ENCODE measurements at regions not wholly inside any gene's neighbourhood (a gene's known extent, or its start where the extent isn't known, plus 50 kb on each side); places are given as distances from the start of the nearest gene placed in this dataset.

- Histone ChIP-seq H4K20me1 (no peaks in the 10 kb centered on the region), H3K9ac (no peak overlapping the region), H3K27ac (no peak overlapping the region), H3K4me2 (no peak overlapping the region), H3K27me3 (no peaks in the 10 kb centered on the region), H3K4me3 (no peak overlapping the region), H3K9me3 (replicated peaks in 1 of 11) (peaks cover 64 to 90% (median 70%) of the 10 kb centered on the region in 11 experiments), H3K36me3 (peaks cover 0 to 5% (median 0%) of the 10 kb centered on the region in 11 experiments; a peak in 1 of 22 replicates), H3K4me1 (no peaks in the 10 kb centered on the region)
- no peak for TF ChIP-seq Cebpa-rat (IDR thresholded peaks at IDR 0.05)
Observed at GRCh38 chr12:47517122-47517521, 188.7 kb downstream of the RPAP3 start.

DNA sequence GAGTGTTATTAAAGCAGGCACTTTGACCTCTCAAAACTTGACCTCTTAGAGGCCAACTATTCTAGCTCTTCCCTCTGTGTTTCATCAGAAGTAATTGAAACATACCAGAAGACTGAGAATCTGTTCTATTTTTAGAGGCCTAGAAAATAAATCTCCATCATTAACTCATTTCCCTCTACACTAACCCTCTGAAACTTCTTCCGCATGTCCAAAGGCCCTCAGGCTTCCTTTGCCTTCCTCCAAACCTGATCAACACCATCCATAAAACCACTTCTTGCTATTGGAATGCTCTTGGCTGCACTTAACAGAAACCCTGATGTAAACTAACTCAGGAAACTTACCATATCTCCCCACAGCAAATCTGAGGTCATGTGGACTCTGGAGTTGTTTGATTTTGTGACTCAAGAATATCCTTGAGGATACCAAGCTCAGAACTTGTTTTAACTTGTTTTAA lies 196.4 kb downstream of the RPAP3 start:
- no peak overlapping the region for H3K4me3 ChIP-seq
- H4K20me1 ChIP-seq = no peaks in the 10 kb centered on the region
- H3K9me3 ChIP-seq (replicated peaks in 1 of 11) = peaks cover 16 to 29% (median 23%) of the 10 kb centered on the region in 11 experiments
- no peak overlapping the region for H3K4me2 ChIP-seq
- H3K27me3 ChIP-seq = no peaks in the 10 kb centered on the region
- no peak overlapping the region for H3K9ac ChIP-seq
- H3K27ac ChIP-seq = no peak overlapping the region
- H3K4me1 ChIP-seq = peaks cover 0 to 7% (median 0%) of the 10 kb centered on the region in 10 experiments; a peak in 2 of 20 replicates
- H3K36me3 ChIP-seq = 0 out of 22 replicates have a peak, but pooled peaks cover 0 to 5% (median 0%) of the 10 kb centered on the region in 11 experiments
- TF ChIP-seq Cebpa-rat (IDR thresholded peaks at IDR 0.05) = no peak

DNA sequence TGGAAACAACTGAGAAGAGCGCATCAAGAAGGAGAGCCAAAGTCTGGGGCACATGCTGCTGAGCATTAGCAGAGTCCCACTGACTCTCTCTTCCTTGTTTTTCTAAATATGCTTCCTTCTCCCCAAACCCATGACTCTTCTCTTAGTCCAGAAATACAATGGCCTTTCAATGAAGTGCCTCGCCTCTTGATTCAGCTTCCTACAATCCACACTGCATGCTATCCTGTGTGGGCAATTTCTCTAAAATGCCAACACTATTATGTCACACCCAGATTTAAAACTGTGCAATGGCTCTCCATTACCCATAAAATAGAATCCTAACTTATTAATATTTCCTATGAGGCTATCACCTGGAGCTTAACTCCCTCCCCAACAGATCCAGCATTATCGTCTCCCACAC lies 198.6 kb downstream of the RPAP3 start:
- peaks cover 3 to 15% (median 9%) of the 10 kb centered on the region in 11 experiments; a peak in 10 of 22 replicates for H3K9me3 ChIP-seq (replicated peaks in 1 of 11)
- H3K4me2 ChIP-seq = no peak overlapping the region
- no peak overlapping the region for H3K4me3 ChIP-seq
- H3K27ac ChIP-seq = no peak overlapping the region
- no peaks in the 10 kb centered on the region for H3K27me3 ChIP-seq
- no peak for TF ChIP-seq Cebpa-rat (IDR thresholded peaks at IDR 0.05)
- no peaks in the 10 kb centered on the region for H3K36me3 ChIP-seq
- peaks cover 0 to 7% (median 3%) of the 10 kb centered on the region in 10 experiments; a peak in 4 of 20 replicates for H3K4me1 ChIP-seq
- no peaks in the 10 kb centered on the region for H4K20me1 ChIP-seq
- no peak overlapping the region for H3K9ac ChIP-seq

- Histone ChIP-seq H4K20me1 (no peaks in the 10 kb centered on the region), H3K27me3 (no peaks in the 10 kb centered on the region), H3K4me2 (no peak overlapping the region; a peak in 1 of 22 replicates), H3K4me1 (peaks cover 0 to 7% (median 3%) of the 10 kb centered on the region in 10 experiments; a peak in 4 of 20 replicates), H3K9me3 (replicated peaks in 1 of 11) (peaks cover 0 to 7% (median 3%) of the 10 kb centered on the region in 11 experiments; a peak in 4 of 22 replicates), H3K27ac (no peak overlapping the region), H3K9ac (no peak overlapping the region), H3K36me3 (no peaks in the 10 kb centered on the region), H3K4me3 (no peak overlapping the region)
- no peak for TF ChIP-seq Cebpa-rat (IDR thresholded peaks at IDR 0.05)
Observed at GRCh38 chr12:47504775-47505446, 200.9 kb downstream of the RPAP3 start.

DNA sequence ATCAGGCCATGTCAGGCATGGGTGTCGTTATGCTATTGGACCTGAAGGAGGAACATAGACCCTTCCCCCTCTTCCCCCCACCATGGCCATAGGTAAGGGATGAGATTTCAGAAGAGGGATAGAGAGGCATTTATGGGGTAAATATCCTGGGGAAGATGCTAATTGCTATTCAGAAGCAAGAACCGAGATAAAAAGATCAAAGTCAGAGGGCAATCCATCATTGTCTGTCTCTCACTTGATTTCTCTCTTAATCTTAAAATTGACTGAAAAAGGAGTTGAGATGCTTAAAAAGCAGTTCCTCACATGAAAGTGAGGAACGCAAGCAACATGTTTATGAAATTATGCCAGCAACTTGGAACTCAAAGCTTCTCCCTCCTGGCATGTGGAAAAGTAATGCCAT lies 212.0 kb downstream of the RPAP3 start:
- Histone ChIP-seq H3K27me3 (no peaks in the 10 kb centered on the region), H3K4me1 (no peaks in the 10 kb centered on the region), H4K20me1 (no peaks in the 10 kb centered on the region), H3K27ac (no peak overlapping the region), H3K4me3 (no peak overlapping the region), H3K4me2 (no peak overlapping the region), H3K9me3 (replicated peaks in 1 of 11) (peaks cover 9 to 20% (median 11%) of the 10 kb centered on the region in 11 experiments), H3K36me3 (no peaks in the 10 kb centered on the region; a peak in 1 of 22 replicates), H3K9ac (no peak overlapping the region)
- TF ChIP-seq Cebpa-rat (IDR thresholded peaks at IDR 0.05) = no peak

DNA sequence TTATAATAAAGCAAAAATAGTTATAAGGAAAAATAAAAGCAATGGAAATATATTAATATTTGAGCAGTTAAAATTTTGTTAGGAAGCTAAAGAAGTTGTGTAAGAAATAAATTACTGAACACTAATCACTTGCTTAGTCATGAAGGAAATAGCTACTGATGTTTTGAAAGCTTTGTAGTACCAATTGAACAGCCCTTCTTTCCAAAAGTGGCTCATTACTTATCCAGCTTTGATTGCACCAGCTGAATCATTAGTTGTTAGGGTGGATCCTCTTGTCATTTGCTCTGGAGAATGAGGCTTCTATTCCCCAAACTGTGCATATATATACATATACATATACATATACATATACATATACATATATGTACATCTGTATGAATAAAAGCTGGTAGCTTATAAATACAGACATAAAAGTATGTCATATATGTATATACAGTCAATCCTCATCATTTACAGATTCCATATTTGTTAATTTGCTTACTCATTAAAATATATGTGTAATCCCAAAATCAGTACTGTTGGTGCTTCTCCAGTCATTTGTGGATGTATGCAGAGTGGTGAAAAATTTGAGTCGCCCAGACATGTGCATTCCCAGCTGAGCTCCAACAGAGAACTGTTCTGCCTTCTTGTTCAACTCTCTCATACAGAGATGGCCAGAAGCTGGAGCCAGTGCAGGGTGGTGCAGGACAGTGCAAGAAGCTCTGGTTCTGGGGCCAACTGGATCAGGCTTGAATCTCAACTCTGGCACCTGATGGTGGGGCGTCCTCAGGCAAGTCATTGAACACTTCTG lies 214.1 kb downstream of the RPAP3 start:
- no peak for TF ChIP-seq Cebpa-rat (IDR thresholded peaks at IDR 0.05)
- no peaks in the 10 kb centered on the region for H4K20me1 ChIP-seq
- H3K9me3 ChIP-seq (replicated peaks in 1 of 11) = peaks cover 12 to 25% (median 19%) of the 10 kb centered on the region in 11 experiments
- no peaks in the 10 kb centered on the region for H3K4me1 ChIP-seq
- H3K4me2 ChIP-seq = no peak overlapping the region
- H3K36me3 ChIP-seq = 0 out of 22 replicates have a peak, but pooled peaks cover 0 to 6% (median 0%) of the 10 kb centered on the region in 11 experiments
- no peak overlapping the region for H3K4me3 ChIP-seq
- no peak overlapping the region for H3K9ac ChIP-seq
- H3K27me3 ChIP-seq = no peaks in the 10 kb centered on the region
- no peak overlapping the region for H3K27ac ChIP-seq

DNA sequence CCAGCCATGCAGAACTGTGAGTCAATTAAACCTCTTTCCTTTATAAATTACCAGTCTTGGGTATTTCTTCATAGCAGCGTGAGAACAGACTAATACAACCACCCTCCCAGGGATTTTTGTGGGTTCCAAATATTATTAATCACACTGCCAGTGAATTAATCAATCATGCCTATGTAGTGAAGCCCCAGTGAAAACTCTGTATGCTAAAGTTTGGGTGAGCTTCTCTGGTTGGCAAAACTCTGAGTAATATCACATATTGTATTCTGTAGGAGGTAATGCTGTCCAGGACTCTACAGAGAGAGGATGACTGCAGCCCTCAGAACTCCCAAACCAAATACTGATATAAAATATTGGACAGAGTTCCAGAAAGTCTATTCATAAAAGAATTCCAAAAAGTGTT lies 216.9 kb downstream of the RPAP3 start:
- no peak overlapping the region for H3K4me2 ChIP-seq

DNA sequence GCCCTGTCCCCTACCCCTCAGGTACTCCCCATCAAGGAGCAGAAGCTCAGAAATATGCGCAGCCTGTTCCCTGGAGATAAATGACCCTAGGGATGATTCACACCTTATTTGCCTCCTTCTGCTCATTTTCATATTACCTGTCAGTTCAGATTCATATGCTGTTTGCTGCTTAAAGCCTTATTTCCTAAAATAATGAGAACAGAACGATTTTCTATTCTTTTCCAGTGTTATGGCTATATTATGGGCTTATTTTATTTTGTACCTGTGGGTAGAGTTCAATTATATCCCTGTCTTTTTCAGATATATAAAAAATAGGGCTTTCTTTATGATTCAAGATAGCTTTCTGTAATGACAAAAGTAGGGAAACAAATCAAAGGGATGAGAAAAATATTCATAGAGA lies 224.8 kb downstream of the RPAP3 start:
- Histone ChIP-seq H3K27ac (no peak overlapping the region), H3K9me3 (replicated peaks in 1 of 11) (peaks cover 8 to 24% (median 13%) of the 10 kb centered on the region in 11 experiments), H3K4me2 (no peak overlapping the region), H4K20me1 (no peaks in the 10 kb centered on the region), H3K36me3 (no peaks in the 10 kb centered on the region), H3K4me3 (no peak overlapping the region), H3K4me1 (no peaks in the 10 kb centered on the region), H3K9ac (no peak overlapping the region), H3K27me3 (no peaks in the 10 kb centered on the region)
- TF ChIP-seq Cebpa-rat (IDR thresholded peaks at IDR 0.05) = no peak

More for the DNA sequence above, 216.9 kb downstream of the RPAP3 start:
- no peaks in the 10 kb centered on the region for H3K4me1 ChIP-seq
- no peak overlapping the region for H3K4me3 ChIP-seq
- H3K9me3 ChIP-seq (replicated peaks in 1 of 11) = peaks cover 15 to 33% (median 26%) of the 10 kb centered on the region in 11 experiments
- no peak overlapping the region for H3K9ac ChIP-seq
- 0 out of 22 replicates have a peak, but pooled peaks cover 0 to 6% (median 0%) of the 10 kb centered on the region in 11 experiments for H3K36me3 ChIP-seq
- no peaks in the 10 kb centered on the region for H3K27me3 ChIP-seq
- no peak overlapping the region for H3K27ac ChIP-seq
- no peak for TF ChIP-seq Cebpa-rat (IDR thresholded peaks at IDR 0.05)
- H4K20me1 ChIP-seq = no peaks in the 10 kb centered on the region

DNA sequence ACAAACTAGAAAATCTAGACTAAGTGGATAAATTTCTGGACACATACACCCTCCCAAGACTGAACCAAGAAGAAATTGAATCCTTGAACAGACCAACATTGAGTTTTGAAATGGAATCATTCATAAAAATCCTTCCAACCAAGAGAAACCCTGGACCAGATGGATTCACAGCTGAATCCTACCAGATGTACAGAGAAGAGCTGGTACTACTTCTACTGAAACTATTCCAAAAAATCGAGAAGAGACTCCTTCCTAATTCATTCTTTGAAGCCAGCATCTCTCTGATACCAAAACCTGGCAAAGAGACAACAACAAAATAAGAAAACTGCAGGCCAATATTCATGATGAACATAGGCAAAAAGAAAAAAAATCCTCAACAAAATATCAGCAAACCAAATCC lies 227.4 kb downstream of the RPAP3 start:
- H4K20me1 ChIP-seq = no peaks in the 10 kb centered on the region
- no peak for TF ChIP-seq Cebpa-rat (IDR thresholded peaks at IDR 0.05)
- no peak overlapping the region for H3K9ac ChIP-seq
- H3K9me3 ChIP-seq (replicated peaks in 1 of 11) = peaks cover 28 to 48% (median 33%) of the 10 kb centered on the region in 11 experiments
- H3K4me1 ChIP-seq = no peaks in the 10 kb centered on the region
- no peaks in the 10 kb centered on the region for H3K27me3 ChIP-seq
- no peak overlapping the region for H3K27ac ChIP-seq
- no peaks in the 10 kb centered on the region for H3K36me3 ChIP-seq
- no peak overlapping the region for H3K4me2 ChIP-seq
- no peak overlapping the region for H3K4me3 ChIP-seq

Measured in BLaER1 treated with 17β-estradiol and CSF1 and Interleukin-3, amounts not matched to agents 10 nM and 100 nM (cell line).